ENCODE measurements at regions not wholly inside any gene's neighbourhood (a gene's known extent, or its start where the extent isn't known, plus 50 kb on each side); places are given as distances from the start of the nearest gene placed in this dataset.

DNA sequence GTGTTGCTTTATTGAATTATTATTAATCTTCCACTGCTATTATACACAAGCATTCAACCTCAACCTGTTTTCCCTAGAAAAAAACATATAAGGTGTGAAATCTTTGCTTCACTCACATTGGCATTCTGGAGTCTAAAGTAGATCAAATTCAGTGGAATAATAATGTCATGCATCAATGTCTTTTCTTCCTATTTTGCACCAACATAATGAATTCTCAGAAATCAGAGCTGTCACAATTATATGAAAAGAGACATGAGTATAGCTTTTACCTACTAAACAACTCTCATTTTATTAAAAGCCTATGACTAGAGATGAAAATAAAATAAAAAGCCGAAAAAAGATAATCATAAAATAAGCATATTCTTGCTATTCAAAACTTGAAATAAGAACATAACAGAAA is 96.3 kb upstream of the QRFPR start:
- TF ChIP-seq, protein P1, sequence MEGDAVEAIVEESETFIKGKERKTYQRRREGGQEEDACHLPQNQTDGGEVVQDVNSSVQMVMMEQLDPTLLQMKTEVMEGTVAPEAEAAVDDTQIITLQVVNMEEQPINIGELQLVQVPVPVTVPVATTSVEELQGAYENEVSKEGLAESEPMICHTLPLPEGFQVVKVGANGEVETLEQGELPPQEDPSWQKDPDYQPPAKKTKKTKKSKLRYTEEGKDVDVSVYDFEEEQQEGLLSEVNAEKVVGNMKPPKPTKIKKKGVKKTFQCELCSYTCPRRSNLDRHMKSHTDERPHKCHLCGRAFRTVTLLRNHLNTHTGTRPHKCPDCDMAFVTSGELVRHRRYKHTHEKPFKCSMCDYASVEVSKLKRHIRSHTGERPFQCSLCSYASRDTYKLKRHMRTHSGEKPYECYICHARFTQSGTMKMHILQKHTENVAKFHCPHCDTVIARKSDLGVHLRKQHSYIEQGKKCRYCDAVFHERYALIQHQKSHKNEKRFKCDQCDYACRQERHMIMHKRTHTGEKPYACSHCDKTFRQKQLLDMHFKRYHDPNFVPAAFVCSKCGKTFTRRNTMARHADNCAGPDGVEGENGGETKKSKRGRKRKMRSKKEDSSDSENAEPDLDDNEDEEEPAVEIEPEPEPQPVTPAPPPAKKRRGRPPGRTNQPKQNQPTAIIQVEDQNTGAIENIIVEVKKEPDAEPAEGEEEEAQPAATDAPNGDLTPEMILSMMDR (IDR thresholded peaks at IDR 0.05; ENCODE audit: borderline replicate concordance, extremely low read depth, low read length, poor library complexity, severe bottlenecking) = no peak
- TF ChIP-seq EZH2 (IDR thresholded peaks at IDR 0.05; ENCODE audit: borderline replicate concordance, low read depth, low read length, severe bottlenecking) = no peak
